A549 (cell line): ENCODE measurements at regions not wholly inside any gene's neighbourhood (a gene's known extent, or its start where the extent isn't known, plus 50 kb on each side); places are given as distances from the start of the nearest gene placed in this dataset.

Experiments
- CTCF ChIP-seq: fragments of >200 bp; sonication (Bioruptor Twin); formaldehyde crosslinking; IDR thresholded peaks from 3 replicates; pipeline ENCODE4 v1.5.1; 2016
- EP300 ChIP-seq, 2 experiments: fragments of >200 bp; sonication (Bioruptor Twin); formaldehyde crosslinking; IDR thresholded peaks; 2 replicates in 1 of 2; 3 replicates in 1 of 2; pipeline ENCODE4 v1.6.1; 2016 to 2017
- FOXS1 ChIP-seq: fragments of 250-450 bp; sonication (Bioruptor Pico); IDR thresholded peaks from 2 replicates; pipeline ENCODE4 v1.5.0; 2020; ENCODE audit warnings: mild to moderate bottlenecking, moderate library complexity
- JUN ChIP-seq, 2 experiments: fragments of >200 bp; sonication (Bioruptor Twin); formaldehyde crosslinking; IDR thresholded peaks; 2 replicates in 1 of 2; 3 replicates in 1 of 2; pipeline ENCODE4 v1.6.1; 2016 to 2017
- JUNB ChIP-seq: fragments of >200 bp; sonication (Bioruptor Twin); formaldehyde crosslinking; IDR thresholded peaks from 2 replicates; pipeline ENCODE4 v1.6.1; 2016
- MAFK ChIP-seq: fragments of 450-650 bp; IDR thresholded peaks from 2 replicates; pipeline ENCODE4 v1.6.1; 2014; ENCODE audit not compliant: partially characterized antibody
- MAX ChIP-seq: IDR thresholded peaks from 2 replicates; pipeline ENCODE4 v1.6.1; 2012
- MYC ChIP-seq: IDR thresholded peaks from 2 replicates; pipeline ENCODE4 v1.6.1; 2012; ENCODE audit warnings: mild to moderate bottlenecking, inconsistent platforms, low read length, improper control_type of control experiment, borderline replicate concordance
- NFE2L2 ChIP-seq: fragments of 150-350 bp; conservative IDR thresholded peaks from 2 replicates; pipeline ENCODE4 v1.6.1; 2014; ENCODE audit warnings: low read length
- PBX3 ChIP-seq: IDR thresholded peaks from 2 replicates; pipeline ENCODE4 v1.6.1; 2012
- POLR2AphosphoS2 ChIP-seq: conservative IDR thresholded peaks from 2 replicates; pipeline ENCODE4 v1.6.1; 2012; ENCODE audit warnings: low read length, improper control_type of control experiment, inconsistent platforms
- REST ChIP-seq: fragments of 200-600 bp; sonication (generic); IDR thresholded peaks from 2 replicates; pipeline ENCODE4 v1.6.1; 2016; ENCODE audit warnings: antibody characterized with exemption, mild to moderate bottlenecking, moderate library complexity
- SREBF2 ChIP-seq: fragments of 450-650 bp; IDR thresholded peaks from 2 replicates; pipeline ENCODE4 v1.6.1; 2014; ENCODE audit warnings: mild to moderate bottlenecking, moderate library complexity

- TF ChIP-seq CTCF = no peak
- TF ChIP-seq MYC = no peak
- TF ChIP-seq EP300 (IDR thresholded peaks at IDR 0.05) = no peak
- no peak for TF ChIP-seq POLR2AphosphoS2
- TF ChIP-seq MAX = no peak
- TF ChIP-seq MAFK = no peak
- no peak for TF ChIP-seq SREBF2
- TF ChIP-seq PBX3 = no peak
- TF ChIP-seq REST = no peak
- no peak for TF ChIP-seq JUNB
- no peak for TF ChIP-seq NFE2L2
- TF ChIP-seq FOXS1 (CRISPR knock-in tag) = no peak
- no peak for TF ChIP-seq JUN (IDR thresholded peaks at IDR 0.05)
Measured at GRCh38 chr2:236972491-236973342, 113.0 kb upstream of the COPS8 start.
